ENCODE measurements at regions not wholly inside any gene's neighbourhood (a gene's known extent, or its start where the extent isn't known, plus 50 kb on each side); places are given as distances from the start of the nearest gene placed in this dataset.

- Histone ChIP-seq H3K27ac (ENCODE audit: extremely low read depth, low read depth, low read length) (no peak overlapping the region), H3K36me3 (ENCODE audit: control insufficient read depth, insufficient read depth, low read length) (no peaks in the 10 kb centered on the region), H2AFZ (ENCODE audit: low read depth, low read length) (no peak overlapping the region), H4K20me1 (replicated peaks; ENCODE audit: control insufficient read depth, insufficient read depth, low read length) (no peaks in the 10 kb centered on the region), H3K9me1 (ENCODE audit: control insufficient read depth, insufficient read depth, low read length) (no peaks in the 10 kb centered on the region), H3K9ac (ENCODE audit: insufficient read depth in 1 of 2, low read depth in 2 of 2, low read length in 2 of 2) (no peak overlapping the region), H3K79me2 (ENCODE audit: control insufficient read depth, insufficient read depth, low read length) (no peaks in the 10 kb centered on the region), H3K4me1 (replicated peaks in 1 of 2; ENCODE audit: control insufficient read depth in 2 of 2, insufficient read depth in 2 of 2, low read length in 2 of 2) (no peaks in the 10 kb centered on the region), H3K4me3 (no peak overlapping the region), H3K27me3 (ENCODE audit: control insufficient read depth in 2 of 2, insufficient read depth in 2 of 2, low read length in 2 of 2) (no peaks in the 10 kb centered on the region), H3K9me3 (replicated peaks; ENCODE audit: control insufficient read depth, insufficient read depth, low read depth, low read length) (no peaks in the 10 kb centered on the region), H3K4me2 (ENCODE audit: insufficient read depth, low read length) (no peak overlapping the region)
- intact Hi-C loops (cut with micrococcal nuclease) (no loop called here), in situ Hi-C loops (cut with MboI) (no loop called here)
- CTCF ChIA-PET (ENCODE audit: low intra/inter-chr PET ratio), result no interaction called here
- DNase-seq (ENCODE audit: extremely low read depth in 1 of 4, low spot score in 3 of 4) (no peak), ATAC-seq (no peak), FAIRE-seq (no peak)
- no peak for TF ChIP-seq KLF10 (CRISPR knock-in tag; IDR thresholded peaks at IDR 0.05)
- TF ChIP-seq SNIP1 (IDR thresholded peaks at IDR 0.05; ENCODE audit: low read depth), result no peak
- no peak for TF ChIP-seq YY1 (IDR thresholded peaks at IDR 0.05; ENCODE audit: borderline replicate concordance in 1 of 3, control insufficient read depth in 1 of 3, extremely low read depth in 1 of 3, insufficient read depth in 3 of 3, insufficient read length in 1 of 3, insufficient replicate concordance in 2 of 3, low read depth in 1 of 3, low read length in 2 of 3)
- TF ChIP-seq ZNF609 (CRISPR knock-in tag; IDR thresholded peaks at IDR 0.05; ENCODE audit: borderline replicate concordance), result no peak
- no peak for TF ChIP-seq CLOCK (CRISPR knock-in tag; IDR thresholded peaks at IDR 0.05; ENCODE audit: borderline replicate concordance)
- TF ChIP-seq ZNF740 (CRISPR knock-in tag; IDR thresholded peaks at IDR 0.05), result no peak
- no peak for TF ChIP-seq ZNF740 (tag; IDR thresholded peaks at IDR 0.05)
- no peak for TF ChIP-seq MTA1 (IDR thresholded peaks at IDR 0.05; ENCODE audit: borderline replicate concordance)
- BruUV-seq (replicated peaks), result no TSS peak
- POLR2A ChIA-PET, result no interaction called here
- WGBS (ENCODE audit: insufficient coverage, low coverage, missing lambda C conversion rate), result 2% methylated on average over 4 of the region's 4 CpGs
Observed at GRCh38 chr11:101354801-101355200, 225.2 kb upstream of the PGR start.
